Nephron progenitor cell (in vitro differentiated cells): ENCODE measurements at regions not wholly inside any gene's neighbourhood (a gene's known extent, or its start where the extent isn't known, plus 50 kb on each side); places are given as distances from the start of the nearest gene placed in this dataset.

Experiments used
- DNase-seq: peaks from one replicate; pipeline ENCODE4 v3.0.0; 2021
- H3K27ac Mint-ChIP-seq: 2 replicates; pipeline ENCODE4 v1.8.0; 2021; ENCODE audit warnings: mild to moderate bottlenecking, moderate library complexity, mixed read lengths
- H3K27me3 Mint-ChIP-seq: 2 replicates; pipeline ENCODE4 v1.8.0; 2021; ENCODE audit warnings: mild to moderate bottlenecking, low read depth, mixed read lengths; ENCODE audit not compliant: poor library complexity
- H3K36me3 Mint-ChIP-seq: 2 replicates; pipeline ENCODE4 v1.8.0; 2021; ENCODE audit warnings: low read depth, mixed read lengths
- H3K4me1 Mint-ChIP-seq: 2 replicates; pipeline ENCODE4 v1.8.0; 2021; ENCODE audit warnings: mixed read lengths
- H3K4me3 Mint-ChIP-seq: 2 replicates; pipeline ENCODE4 v1.8.0; 2021; ENCODE audit warnings: mild to moderate bottlenecking, moderate library complexity, mixed read lengths
- H3K9me3 Mint-ChIP-seq: 2 replicates; pipeline ENCODE4 v1.8.0; 2021; ENCODE audit warnings: mild to moderate bottlenecking, moderate library complexity, mixed read lengths
- TF ChIP-seq, protein P1 (sequence below): fragments of 200-600 bp; sonication (generic); IDR thresholded peaks from 2 replicates; pipeline ENCODE4 v1.5.0; 2021; ENCODE audit warnings: antibody characterized with exemption

DNA sequence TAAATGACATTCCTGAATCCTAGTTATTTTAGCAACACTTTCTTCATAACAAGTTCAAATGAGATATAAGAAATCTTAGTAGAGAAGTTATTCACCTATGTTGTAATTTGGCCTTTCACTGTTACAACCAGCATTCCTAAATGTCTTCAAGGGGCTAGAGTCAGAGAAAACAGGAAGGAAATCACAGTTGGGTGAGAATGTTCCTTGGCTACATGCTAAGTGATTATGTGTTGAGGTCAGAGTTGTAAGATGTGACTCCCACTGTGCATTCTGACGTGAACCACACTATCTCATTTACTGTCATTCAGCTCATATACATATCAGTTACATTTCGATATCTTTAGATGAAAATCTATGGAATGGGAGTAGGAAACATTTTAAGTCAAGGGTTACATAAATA, 51.0 kb upstream of the MLIP start:
- Mint-ChIP-seq H3K9me3 (no peaks in the 10 kb centered on the region), H3K27ac (no peak overlapping the region), H3K4me1 (peaks cover 9% of the 10 kb centered on the region), H3K4me3 (no peak overlapping the region), H3K27me3 (no peaks in the 10 kb centered on the region), H3K36me3 (no peaks in the 10 kb centered on the region)
- TF ChIP-seq, protein P1, sequence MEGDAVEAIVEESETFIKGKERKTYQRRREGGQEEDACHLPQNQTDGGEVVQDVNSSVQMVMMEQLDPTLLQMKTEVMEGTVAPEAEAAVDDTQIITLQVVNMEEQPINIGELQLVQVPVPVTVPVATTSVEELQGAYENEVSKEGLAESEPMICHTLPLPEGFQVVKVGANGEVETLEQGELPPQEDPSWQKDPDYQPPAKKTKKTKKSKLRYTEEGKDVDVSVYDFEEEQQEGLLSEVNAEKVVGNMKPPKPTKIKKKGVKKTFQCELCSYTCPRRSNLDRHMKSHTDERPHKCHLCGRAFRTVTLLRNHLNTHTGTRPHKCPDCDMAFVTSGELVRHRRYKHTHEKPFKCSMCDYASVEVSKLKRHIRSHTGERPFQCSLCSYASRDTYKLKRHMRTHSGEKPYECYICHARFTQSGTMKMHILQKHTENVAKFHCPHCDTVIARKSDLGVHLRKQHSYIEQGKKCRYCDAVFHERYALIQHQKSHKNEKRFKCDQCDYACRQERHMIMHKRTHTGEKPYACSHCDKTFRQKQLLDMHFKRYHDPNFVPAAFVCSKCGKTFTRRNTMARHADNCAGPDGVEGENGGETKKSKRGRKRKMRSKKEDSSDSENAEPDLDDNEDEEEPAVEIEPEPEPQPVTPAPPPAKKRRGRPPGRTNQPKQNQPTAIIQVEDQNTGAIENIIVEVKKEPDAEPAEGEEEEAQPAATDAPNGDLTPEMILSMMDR: no peak
- no peak for DNase-seq
